AG09319 (cell line): ENCODE measurements at regions not wholly inside any gene's neighbourhood (a gene's known extent, or its start where the extent isn't known, plus 50 kb on each side); places are given as distances from the start of the nearest gene placed in this dataset.

Experiments used
- DNase-seq: peaks from one replicate; pipeline ENCODE4 v3.0.0-alpha.2; 2010; ENCODE audit warnings: low read depth; ENCODE audit errors: extremely low read depth
- CTCF ChIP-seq: IDR thresholded peaks from 2 replicates; pipeline ENCODE4 v1.5.1; 2011; ENCODE audit warnings: low read depth, mild to moderate bottlenecking, inconsistent platforms, low read length, moderate library complexity

- TF ChIP-seq CTCF, result no peak
Measured at GRCh38 chr10:59463909-59464308, 101.6 kb upstream of the FAM13C start.

GRCh38 chr10:59460601-59461000, 98.3 kb upstream of the FAM13C start:
- DNase-seq, result no peak
- no peak for TF ChIP-seq CTCF

More at GRCh38 chr10:59463909-59464308, 101.6 kb upstream of the FAM13C start:
- no peak for DNase-seq

GRCh38 chr10:59456199-59456598, 93.8 kb upstream of the FAM13C start:
- no peak for DNase-seq
- TF ChIP-seq CTCF, result no peak

- DNase-seq, result no peak
- no peak for TF ChIP-seq CTCF
Measured at GRCh38 chr10:59454171-59454919, 92.0 kb upstream of the FAM13C start.

GRCh38 chr10:59448616-59449015, 86.3 kb upstream of the FAM13C start:
- no peak for TF ChIP-seq CTCF
- DNase-seq, result no peak

GRCh38 chr10:59435707-59436106, 73.4 kb upstream of the FAM13C start:
- no peak for DNase-seq

More at GRCh38 chr10:59435707-59436106, 73.4 kb upstream of the FAM13C start:
- TF ChIP-seq CTCF, result no peak
